ENCODE measurements at regions not wholly inside any gene's neighbourhood (a gene's known extent, or its start where the extent isn't known, plus 50 kb on each side); places are given as distances from the start of the nearest gene placed in this dataset.

DNA sequence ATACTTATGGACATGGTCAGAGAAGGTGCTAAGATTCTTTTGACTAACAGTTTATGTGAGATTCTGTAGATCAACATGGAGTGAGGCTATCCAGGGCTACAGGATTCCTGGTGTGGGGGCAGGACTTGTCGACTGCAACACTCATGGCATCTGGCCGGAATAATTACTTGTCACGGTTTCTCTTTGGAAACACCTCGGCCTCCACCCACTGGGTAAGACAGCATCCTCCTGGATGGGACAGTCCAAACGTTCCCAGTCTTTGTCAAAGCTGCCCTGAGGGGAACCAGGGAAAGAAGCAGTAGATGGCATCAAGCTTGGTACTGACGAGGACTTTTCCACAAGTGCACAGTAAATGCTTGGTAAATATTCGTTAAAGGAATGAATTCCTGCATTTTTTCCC lies 762.8 kb downstream of the BRD1 start:
- DNase-seq (ENCODE audit: extremely low read depth, low read depth) = no peak
- no peak for TF ChIP-seq CTCF (IDR thresholded peaks at IDR 0.05; ENCODE audit: low read depth, low read length)

- TF ChIP-seq CTCF (IDR thresholded peaks at IDR 0.05; ENCODE audit: low read depth, low read length) = no peak
- no peak for DNase-seq (ENCODE audit: extremely low read depth, low read depth)
Measured at GRCh38 chr22:49063545-49063890, 764.2 kb downstream of the BRD1 start.

DNA sequence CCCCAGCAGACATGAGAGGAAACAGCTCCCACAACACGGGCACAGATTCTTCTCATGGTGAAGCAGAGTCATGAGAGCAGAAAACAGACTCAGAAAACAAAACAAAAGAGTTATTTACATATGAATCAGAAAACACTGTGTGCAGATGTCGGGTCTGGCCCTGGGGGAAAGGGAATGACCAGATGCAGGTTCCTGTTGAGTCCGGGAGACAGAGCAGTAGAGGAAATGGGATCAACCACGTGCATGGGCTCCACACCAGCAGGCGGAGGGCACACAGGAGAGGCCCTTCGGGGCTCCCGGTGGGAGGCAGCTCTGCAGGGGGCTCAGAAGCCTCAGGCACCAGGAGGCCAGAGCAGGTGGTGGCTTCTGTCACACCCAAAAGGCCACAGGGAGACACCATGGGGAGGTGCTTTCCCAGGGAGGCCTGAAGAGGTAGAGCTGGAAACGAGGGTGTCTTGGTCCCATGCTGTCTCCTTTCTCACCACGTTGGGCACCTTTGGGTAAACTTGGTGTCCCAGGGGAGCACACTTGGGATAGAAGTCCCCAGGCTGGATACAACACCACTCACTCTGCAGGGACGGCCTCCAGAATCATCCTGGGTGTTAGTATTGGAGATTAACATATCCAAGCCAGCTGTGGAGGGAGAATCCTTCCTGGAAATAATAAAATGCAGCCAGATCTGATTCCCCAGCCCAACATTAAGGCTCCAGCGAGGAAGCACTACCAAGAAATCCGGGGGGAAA lies 764.7 kb downstream of the BRD1 start:
- no peak for DNase-seq (ENCODE audit: extremely low read depth, low read depth)
- no peak for TF ChIP-seq CTCF (IDR thresholded peaks at IDR 0.05; ENCODE audit: low read depth, low read length)

GRCh38 chr22:49062155-49062801 lies 765.4 kb downstream of the BRD1 start:
- no peak for TF ChIP-seq CTCF (IDR thresholded peaks at IDR 0.05; ENCODE audit: low read depth, low read length)
- DNase-seq (ENCODE audit: extremely low read depth, low read depth) = no peak

DNA sequence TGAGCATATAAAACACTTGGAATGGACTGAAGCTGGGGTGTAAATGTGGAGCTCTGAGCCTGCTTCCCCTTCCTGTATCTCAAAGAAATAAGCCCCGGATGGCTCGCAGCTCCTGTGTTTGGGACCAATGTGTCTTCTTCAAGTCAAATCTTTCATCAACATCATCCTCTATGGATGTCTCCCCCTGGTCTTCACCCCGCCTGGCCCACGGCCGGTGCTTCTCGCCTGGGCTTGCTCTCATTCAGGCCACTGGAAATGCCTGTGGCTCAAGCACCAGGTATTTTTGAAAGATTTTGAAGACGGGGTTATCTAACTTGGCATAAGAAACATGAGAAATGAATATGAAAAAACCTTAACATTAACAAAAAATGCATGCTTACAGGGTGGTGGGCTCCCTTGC lies 769.8 kb downstream of the BRD1 start:
- TF ChIP-seq CTCF (IDR thresholded peaks at IDR 0.05; ENCODE audit: low read depth, low read length) = no peak
- no peak for DNase-seq (ENCODE audit: extremely low read depth, low read depth)

GRCh38 chr22:49056301-49056700 lies 771.4 kb downstream of the BRD1 start:
- no peak for DNase-seq (ENCODE audit: extremely low read depth, low read depth)
- no peak for TF ChIP-seq CTCF (IDR thresholded peaks at IDR 0.05; ENCODE audit: low read depth, low read length)

DNA sequence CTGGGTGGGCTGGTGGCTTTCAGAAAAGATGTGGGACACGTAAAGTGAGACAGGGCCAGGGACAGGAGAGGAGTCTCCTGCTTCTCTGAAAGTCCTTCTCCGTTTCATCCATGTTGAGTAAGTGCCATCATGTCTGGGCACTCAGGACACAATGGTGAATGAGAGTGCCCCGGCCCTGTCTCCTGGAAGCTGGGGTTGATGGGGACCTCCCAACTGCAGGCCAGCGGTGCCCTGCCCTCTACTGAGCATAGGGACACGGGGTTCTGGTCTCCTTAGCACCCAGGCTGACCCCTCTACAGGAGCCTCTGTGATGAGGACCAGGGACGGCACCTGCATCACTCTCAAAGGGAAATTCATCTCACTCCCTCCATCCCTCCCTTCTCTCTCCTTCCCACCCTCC lies 772.3 kb downstream of the BRD1 start:
- no peak for DNase-seq (ENCODE audit: extremely low read depth, low read depth)
- no peak for TF ChIP-seq CTCF (IDR thresholded peaks at IDR 0.05; ENCODE audit: low read depth, low read length)
